GM19372 (cell line): ENCODE measurements at regions not wholly inside any gene's neighbourhood (a gene's known extent, or its start where the extent isn't known, plus 50 kb on each side); places are given as distances from the start of the nearest gene placed in this dataset.

ENCODE experiments used
- ATAC-seq: cut with Tn5 transposase; IDR thresholded peaks from one replicate; pipeline ENCODE4 v1.9.1; 2021; ENCODE audit warnings: mild to moderate bottlenecking, low read depth, moderate library complexity; ENCODE audit not compliant: unreplicated experiment

DNA sequence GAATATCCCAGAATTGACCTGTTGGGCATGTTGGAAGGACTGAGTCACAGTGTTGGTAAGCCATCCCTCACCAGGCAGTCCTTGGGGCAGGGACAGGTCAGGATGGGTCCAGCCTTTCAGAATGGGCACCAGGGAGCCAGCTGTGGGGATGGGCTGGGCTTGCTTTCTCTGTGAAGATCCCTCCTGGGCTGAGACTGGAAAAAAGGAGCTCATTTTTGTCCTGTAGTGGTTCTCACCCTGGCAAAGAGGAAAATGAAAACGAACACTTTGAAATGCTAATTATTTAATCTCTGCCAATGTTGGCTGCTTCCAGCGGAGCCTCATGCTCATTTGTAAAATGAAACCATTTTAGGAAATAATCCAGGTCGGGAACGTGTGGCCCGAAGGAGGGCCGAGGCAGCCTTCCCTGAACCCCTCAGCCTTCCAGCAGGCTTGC, 237.5 kb upstream of the SALL1 start:
- ATAC-seq: no peak

DNA sequence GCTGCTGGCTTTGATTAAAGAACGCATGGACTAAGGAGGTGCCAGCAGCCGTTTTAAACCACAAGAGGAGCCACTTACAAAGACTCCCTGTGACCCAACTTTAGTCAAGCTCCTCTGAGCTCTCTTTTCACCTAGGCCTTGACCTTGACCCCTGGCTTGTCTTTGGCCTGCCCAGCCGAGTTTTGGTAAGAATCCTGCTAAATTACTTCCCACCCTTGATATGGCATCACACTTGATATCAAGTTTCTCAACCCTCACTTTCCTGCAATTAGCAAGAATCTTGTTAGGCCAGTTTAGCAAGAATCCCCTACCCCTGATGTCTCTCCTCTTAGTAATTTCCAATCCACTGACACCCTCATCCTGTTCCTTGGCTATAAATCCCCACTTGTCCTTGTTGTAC, 232.8 kb upstream of the SALL1 start:
- no peak for ATAC-seq

DNA sequence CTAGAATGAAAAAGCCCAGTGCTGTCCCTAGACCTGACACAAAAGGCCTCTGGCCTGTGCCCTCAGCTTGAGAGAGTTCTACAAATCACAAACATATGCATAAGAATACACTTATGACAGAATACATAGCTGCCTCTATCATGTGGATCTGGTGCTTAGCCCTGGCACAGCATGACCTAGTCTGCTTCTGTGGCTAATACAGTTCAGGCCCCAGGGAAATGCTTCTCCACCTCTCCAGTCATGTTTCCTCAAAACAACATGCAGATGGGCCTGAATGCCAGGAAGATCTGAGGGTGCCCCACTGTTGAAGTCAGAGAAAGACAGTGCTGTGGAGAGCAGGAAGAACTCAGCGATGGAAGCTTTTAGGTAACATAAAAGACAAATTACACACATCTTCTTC, 231.9 kb upstream of the SALL1 start:
- no peak for ATAC-seq

DNA sequence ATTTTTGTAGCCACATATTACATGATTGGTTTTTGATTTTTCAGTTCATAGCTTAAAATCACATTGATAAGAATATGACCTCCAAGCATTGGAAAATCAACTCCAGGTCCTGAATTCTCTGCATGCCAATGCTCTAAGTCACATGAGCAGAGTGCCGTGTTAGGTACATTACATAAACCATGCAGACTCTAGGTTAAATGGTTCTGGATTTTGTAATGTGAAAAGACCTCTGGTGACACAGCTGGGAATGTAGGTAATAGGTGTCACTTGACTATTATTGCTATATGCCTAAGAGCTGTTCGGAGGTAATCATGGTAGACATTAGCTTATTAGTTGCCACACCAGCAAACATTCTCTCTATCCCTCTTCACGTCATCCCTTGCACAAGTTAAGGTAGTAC, 231.1 kb upstream of the SALL1 start:
- ATAC-seq: no peak

DNA sequence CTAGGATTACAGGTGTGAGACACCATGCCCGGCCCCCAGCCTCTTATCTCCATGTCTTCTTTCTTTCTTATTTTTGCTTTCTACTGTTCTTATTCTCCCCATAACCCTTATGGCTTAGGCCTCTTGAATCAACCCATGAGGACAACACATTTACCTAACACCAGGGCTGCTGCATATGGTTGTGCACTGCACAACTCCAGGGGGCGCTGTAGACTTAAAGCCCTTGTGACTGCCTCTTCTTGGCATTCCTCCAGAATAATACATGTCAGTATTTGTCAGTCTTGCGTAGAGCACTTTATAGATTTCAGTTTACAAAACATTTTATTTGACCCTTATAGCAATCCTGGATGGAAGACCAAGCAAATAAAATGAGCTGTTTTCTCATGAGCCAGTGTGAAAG, 225.0 kb upstream of the SALL1 start:
- ATAC-seq: no peak

DNA sequence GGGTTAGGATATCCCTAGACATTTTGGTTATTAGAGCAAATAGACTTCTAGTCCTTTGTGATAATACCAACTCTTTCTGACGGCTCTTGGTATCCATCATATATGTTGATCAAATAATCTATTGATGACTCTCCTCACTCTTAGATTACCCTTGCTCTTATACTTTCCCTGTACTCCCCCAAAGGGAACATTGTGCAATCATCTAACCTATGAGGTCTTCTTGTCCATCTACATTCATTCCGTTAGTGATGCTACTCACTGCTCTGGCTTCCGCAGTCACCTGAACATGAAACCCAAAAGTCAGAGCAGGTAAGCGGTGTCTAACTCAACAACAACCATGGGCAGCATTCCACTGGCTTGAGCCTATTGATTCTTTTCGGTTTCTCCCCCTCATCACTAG, 223.7 kb upstream of the SALL1 start:
- no peak for ATAC-seq

DNA sequence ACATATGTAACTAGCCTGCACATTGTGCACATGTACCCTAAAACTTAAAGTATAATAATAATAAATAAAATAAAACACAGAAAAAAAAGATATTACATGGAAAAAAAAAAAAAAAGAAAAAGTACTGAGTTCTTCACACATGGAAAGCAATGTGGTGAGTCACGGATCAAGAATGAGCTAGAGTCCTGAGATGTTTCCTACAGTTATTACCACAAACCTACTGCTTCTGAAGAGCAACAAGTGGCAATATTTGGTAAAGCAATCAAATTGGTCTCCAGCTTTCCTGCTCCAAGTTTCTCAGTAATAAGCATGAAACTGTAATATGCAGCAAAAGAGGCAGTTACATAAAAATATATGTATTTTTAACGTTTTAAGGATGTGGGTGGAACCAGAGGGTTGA, 223.3 kb upstream of the SALL1 start:
- no peak for ATAC-seq

DNA sequence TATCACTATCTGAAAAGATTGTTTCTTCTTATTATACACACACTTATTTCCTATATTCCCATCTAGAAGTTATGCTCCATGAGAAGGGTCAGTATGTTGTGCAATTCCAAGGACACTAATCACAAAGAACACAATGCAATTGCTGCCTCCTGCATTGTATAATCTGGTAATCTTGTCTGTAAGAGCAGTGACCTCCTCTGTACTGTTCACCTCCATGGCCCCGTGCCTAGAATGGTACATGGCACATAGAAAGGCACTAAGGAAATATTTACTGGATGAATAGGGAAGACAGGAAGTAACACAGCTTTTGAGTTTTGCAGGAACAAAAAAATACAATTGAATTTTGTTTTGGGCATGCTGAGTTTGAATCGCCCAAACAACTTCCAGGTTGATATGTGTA, 214.6 kb upstream of the SALL1 start:
- ATAC-seq: no peak

DNA sequence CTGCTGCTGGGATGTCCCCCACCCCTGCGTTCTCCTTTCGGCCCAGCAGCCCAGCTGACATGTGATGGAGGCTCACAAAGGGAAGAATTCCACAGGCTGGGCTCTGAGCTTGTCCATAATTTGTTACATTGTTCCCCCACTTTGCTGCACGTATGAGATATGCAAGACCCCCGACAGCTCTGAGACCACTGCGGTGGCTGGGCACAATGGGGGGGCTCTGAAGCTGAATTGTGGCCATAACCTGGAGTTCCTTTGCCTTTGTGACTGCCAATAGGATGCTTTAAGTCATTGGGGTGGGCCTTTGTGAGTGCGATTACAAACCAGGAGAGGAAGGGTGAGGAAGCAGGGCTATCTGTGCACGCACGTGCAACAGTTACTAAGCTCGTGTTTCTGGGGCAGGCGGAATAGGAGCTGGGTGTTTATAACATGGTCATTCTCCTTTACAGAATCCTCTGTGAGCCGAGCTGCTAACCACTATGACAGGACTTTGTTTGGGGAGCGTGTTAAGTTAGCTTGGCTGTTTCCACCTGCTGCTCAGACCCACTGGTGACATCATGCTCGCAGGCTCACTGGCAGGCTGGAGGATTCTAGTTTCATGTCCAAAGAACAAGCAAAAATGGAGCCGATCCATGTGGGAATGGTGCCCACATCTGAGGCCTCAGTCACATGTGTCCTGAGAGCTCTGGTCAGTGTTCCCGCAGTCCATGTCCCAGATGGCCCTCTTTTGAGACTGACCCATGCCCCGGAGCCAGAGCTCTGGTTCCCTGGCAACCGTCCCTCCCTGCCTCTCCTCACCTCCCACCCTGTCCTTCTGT, 208.3 kb upstream of the SALL1 start:
- ATAC-seq: no peak

DNA sequence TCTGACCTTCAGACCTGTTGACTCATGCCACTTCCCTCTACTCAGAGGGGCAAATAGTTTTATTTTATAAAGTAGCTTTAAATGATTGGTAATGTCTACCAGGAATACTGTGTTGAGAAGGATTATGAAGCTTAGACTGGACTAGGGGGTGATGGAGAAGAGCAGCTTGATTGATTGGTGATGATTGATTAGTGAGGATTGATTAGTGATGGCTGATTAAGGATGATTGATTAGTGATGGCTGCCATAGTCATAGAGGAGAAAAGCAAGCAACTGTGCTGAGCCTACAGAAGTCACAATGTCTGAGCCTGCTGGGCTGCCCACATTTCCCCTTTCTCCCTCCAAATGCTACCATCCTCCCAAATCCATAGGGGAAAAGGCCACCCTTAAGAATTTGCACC, 206.8 kb upstream of the SALL1 start:
- no peak for ATAC-seq

DNA sequence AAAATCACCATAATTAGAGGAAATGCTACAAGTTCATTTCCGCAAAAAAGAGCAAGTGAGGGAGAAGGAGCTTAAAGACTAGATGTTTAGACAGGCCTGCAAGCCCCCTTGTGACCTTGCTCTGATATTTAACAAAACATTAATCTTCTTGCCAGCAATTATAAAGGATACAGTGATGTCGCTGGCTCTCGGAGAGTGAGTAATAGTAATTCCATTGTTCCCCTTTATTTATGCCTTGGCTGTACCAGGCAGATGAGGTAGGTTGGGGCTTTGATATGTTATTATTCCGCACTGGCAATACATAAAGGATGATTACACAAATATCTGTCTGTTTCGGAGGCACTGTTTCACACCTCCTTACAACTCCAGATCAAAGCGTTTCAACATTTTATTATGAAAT, 204.8 kb upstream of the SALL1 start:
- ATAC-seq: no peak

DNA sequence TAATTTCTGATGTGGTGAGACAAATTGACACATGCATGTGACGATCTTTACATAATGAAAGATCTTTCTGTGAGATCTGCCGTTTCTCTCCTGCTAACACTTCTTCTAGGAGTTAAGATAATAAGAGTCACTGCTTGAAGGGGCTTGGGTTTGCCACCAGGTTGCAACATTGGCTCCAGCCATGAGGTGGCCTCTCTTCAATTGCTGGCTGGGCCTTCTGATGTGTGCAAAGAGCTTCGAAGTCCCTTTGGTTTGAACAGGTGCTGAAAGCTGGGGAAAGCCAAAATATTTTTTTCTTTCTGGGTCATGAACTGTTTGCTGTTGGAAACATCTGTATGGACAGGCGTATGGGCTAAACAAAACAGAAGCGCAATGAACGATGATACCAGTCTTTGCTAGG, 204.1 kb upstream of the SALL1 start:
- no peak for ATAC-seq

DNA sequence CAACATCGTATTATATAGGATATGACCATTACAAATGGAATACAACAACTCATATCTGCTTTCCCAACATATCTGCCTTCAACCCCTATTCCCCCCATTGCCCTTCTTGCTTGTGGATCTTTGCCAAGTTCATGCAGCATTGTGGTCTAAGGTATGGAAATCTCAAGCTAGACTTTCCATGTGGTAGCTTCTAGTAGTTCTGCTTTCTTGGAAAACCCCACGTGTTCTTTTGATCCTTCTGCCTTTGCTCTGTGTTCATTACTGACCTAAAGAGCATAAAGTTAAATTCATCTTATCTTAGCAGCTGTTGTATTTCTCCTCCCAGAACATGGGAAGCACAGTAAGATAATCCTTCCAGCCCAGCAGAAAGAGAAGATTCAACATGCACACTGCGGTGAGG, 202.0 kb upstream of the SALL1 start:
- no peak for ATAC-seq

DNA sequence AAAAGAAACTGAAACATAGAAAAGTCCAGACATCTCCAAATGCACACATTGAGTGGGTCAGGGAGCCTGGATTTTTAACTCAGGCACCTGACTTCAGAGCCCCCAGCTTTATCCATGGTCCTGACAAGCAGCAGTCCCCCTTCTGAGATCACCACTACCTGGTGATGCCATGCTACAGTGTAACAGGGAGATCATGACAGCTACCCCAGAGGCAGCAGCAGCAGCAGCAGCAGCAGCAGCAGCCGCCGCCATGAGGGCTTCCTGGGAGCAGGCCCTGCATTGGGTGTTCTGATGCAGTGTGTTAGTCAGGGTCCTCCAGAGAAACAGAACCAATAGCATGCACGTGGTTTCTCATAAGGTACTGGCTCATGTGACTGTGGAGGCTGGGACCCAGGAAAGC, 198.6 kb upstream of the SALL1 start:
- no peak for ATAC-seq

DNA sequence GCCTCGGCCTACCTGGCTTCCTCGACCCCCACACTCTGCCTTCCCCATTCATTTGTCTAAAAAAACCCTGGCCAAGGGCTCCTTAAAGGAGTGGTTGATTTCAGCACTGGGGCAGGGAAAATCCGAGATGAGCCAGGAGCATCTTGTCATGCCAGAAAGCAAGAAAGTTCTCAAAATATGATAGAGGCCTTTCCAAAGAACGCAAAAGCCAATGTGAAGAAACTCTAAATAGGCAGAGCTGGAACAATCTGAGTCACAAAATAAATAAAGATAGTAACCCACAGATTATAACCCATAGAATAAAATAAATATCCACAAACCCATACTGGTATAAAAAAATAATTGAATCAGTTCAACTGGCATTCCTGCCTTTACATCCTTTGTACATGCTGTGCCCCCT, 192.3 kb upstream of the SALL1 start:
- ATAC-seq: no peak

DNA sequence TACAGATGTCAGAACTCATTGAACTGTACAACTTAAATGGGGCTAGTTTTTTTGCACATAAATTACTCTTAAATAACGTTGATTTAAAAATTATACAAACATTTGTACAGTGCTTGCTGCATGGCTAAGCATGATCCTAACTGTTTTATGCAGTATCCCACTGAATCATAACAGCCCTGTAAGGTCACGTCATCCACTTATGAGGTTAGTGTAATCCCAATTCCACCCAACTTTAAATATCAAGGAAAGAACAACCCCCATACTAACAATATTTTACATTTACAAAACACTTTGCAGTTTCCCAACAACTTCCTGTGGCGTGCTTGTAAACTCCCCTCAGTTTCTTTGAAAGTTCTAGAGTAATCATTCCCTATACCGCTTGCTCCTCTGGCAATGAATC, 190.1 kb upstream of the SALL1 start:
- no peak for ATAC-seq

DNA sequence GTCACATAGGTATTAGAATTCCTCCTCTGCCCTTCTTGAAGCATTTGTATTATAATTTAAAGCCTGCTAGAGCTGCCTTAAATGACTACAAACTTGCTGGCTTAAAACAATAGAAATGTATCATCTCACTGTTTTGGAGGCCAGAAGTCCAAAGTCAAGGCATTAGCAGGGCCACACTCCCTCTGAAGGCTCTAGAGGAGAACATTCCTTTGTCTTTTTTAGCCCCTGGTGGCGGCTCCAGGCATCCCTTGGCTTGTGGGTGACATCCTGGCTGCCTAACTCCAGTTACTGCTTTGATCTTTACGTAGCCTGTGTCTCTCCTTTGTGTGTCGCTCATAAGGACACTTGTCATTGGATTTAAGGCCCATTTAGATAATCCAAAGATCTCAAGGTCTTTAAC, 186.6 kb upstream of the SALL1 start:
- no peak for ATAC-seq

DNA sequence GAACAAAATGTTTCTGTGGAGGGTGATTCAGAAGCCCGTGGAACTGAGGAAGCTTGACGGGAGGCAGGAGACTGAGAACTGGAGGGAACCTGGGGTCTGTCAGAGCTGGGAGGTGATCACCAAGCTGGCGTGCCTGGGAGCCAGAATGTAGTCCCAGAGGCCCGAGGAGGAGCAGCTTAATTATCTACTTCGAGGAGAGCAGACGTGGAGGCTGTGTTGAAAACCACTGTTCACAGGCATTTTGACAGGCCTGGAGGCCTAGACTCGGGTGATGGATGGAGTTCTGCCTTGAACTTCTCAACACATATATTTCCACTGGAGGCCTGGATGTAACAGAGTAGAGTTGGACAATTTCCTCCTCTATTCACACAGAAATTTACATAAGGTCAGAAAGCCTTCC, 177.7 kb upstream of the SALL1 start:
- no peak for ATAC-seq

DNA sequence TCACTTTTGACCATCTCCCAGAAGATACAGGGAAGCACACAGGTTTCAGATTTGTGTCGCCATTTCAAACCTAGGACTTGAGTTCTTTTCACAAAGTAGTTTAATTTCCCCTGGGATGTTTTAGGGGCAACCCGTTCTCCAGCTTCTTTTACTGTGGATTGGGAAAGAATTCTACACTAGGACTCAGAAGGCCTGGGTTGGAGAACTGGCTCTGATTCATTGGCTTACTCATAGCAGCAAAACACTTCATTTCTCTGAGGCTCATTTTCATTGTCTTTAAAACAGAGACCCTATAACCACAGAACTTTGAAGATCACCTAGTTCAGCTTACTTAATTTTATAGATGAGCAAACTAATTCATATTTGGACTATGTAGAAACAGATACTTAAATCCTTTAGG, 175.9 kb upstream of the SALL1 start:
- no peak for ATAC-seq

DNA sequence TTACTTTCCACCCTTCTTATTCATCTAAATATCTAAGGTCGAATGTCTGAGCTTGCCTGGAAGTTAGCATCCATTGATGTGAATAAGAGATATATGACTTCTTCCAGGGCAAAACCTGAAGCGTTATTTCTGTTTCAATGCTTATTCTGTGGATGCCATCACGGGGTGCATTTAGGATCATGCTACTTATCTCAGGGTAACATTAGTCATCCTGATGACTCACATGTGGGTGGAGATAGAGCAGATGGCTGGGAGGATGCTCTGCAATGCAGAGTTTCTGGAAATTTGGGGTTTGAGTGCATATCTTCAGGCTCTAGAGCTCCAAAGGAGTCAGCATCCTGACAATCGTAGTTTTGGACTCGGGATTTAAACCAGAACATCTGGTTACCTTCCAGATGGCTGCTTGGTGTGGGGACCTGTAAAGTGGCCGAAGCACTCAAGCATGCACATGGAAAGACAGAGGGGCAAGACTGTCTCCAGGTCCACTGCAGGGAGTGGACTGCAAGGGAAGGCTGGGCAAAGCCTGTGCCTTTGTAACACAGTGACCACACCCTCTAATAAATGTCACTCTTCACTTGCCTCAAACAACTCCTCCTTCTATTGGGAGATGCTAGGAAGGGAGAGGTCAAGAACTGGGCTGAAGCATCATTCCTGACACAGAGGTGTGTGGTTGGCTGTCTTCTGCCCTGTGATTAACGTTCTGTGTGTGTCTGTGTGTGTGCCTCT, 175.2 kb upstream of the SALL1 start:
- ATAC-seq: no peak

DNA sequence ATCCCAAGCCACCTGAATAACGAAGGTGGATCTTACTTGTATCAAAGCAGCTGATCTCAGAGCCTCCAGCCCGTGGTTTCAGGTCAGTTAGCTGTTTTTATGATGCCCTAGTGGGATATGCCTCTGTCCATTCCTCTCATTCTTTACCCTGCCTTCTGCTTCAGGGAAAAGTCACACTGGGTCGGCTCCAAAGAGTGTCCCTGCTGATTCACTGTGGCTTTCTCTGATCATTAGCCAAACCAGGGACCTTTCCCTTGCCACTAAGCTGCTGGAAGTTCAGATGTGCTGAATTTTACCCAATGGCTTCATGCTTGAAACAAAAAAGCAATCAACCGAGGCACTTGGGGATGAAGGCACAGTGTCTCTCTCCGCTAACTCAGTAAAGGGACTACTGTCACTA, 170.2 kb upstream of the SALL1 start:
- ATAC-seq: no peak

DNA sequence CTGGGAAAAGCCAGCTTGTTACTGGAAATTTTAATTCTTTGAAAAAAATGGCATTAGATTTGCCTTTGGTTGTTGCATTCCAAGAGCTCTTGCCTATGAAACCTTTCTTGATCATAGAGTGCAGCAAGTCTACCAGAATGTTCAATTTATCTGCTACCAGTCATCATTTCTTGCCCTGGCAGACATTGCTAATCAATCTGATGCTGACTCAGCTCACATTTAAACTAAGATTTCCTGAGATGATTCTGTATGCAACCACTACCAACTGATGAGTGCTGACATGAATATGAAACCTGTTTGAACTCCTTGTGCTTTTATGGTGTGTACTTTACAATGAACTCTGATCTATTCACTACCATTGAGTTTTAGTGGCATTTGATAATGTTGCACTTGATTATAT, 166.5 kb upstream of the SALL1 start:
- no peak for ATAC-seq
